Renal cortical epithelial cell (primary cell): ENCODE measurements at regions not wholly inside any gene's neighbourhood (a gene's known extent, or its start where the extent isn't known, plus 50 kb on each side); places are given as distances from the start of the nearest gene placed in this dataset.
"Not testable (repeated sequence)": the region's sequence is repeated elsewhere in the genome, so short reads cannot be mapped to it uniquely, and the experiment has no call there.

Experiments used
- DNase-seq: peaks from one replicate; pipeline ENCODE4 v3.0.0-alpha.2; 2011; ENCODE audit warnings: low read depth

- DNase-seq: no peak
Observed at GRCh38 chr3:181265750-181266333, 276.3 kb upstream of the DNAJC19 start.

GRCh38 chr3:181264486-181264885 is 274.9 kb upstream of the DNAJC19 start:
- DNase-seq: no peak

GRCh38 chr3:181253796-181254195 is 264.3 kb upstream of the DNAJC19 start:
- DNase-seq: no peak

GRCh38 chr3:181252631-181253030 is 263.1 kb upstream of the DNAJC19 start:
- no peak for DNase-seq

GRCh38 chr3:181250714-181251113 is 261.2 kb upstream of the DNAJC19 start:
- no peak for DNase-seq

GRCh38 chr3:181239441-181239840 is 249.9 kb upstream of the DNAJC19 start:
- DNase-seq: no peak

- no peak for DNase-seq
Observed at GRCh38 chr3:181230258-181230657, 240.7 kb upstream of the DNAJC19 start.

GRCh38 chr3:181213347-181213746 is 223.8 kb upstream of the DNAJC19 start:
- no peak for DNase-seq

GRCh38 chr3:181212271-181212670 is 222.7 kb upstream of the DNAJC19 start:
- DNase-seq: no peak

- DNase-seq: peak; percentile 17
Observed at GRCh38 chr3:181210275-181210674, 220.7 kb upstream of the DNAJC19 start.

GRCh38 chr3:181189556-181189955 is 200.0 kb upstream of the DNAJC19 start:
- no peak for DNase-seq

- DNase-seq: no peak
Observed at GRCh38 chr3:181183764-181184163, 194.2 kb upstream of the DNAJC19 start.

GRCh38 chr3:181183057-181183456 is 193.5 kb upstream of the DNAJC19 start:
- not testable (repeated sequence) for DNase-seq

- no peak for DNase-seq
Observed at GRCh38 chr3:181178991-181179390, 189.5 kb upstream of the DNAJC19 start.

- DNase-seq: peak; percentile 51
Observed at GRCh38 chr3:181176601-181177000, 187.1 kb upstream of the DNAJC19 start.

- DNase-seq: no peak
Observed at GRCh38 chr3:181174676-181175233, 185.2 kb upstream of the DNAJC19 start.

GRCh38 chr3:181174022-181174421 is 184.5 kb upstream of the DNAJC19 start:
- DNase-seq: no peak

- no peak for DNase-seq
Observed at GRCh38 chr3:181173227-181173626, 183.7 kb upstream of the DNAJC19 start.

GRCh38 chr3:181134873-181135272 is 145.3 kb upstream of the DNAJC19 start:
- DNase-seq: no peak

- no peak for DNase-seq
Observed at GRCh38 chr3:181133832-181134231, 144.3 kb upstream of the DNAJC19 start.

- DNase-seq: no peak
Observed at GRCh38 chr3:181105646-181106045, 116.1 kb upstream of the DNAJC19 start.

- DNase-seq: peak; percentile 1
Observed at GRCh38 chr3:181103605-181104004, 114.1 kb upstream of the DNAJC19 start.

GRCh38 chr3:181086011-181086410 is 96.5 kb upstream of the DNAJC19 start:
- DNase-seq: no peak

- DNase-seq: no peak
Observed at GRCh38 chr3:181081930-181082329, 92.4 kb upstream of the DNAJC19 start.
